ENCODE measurements at regions not wholly inside any gene's neighbourhood (a gene's known extent, or its start where the extent isn't known, plus 50 kb on each side); places are given as distances from the start of the nearest gene placed in this dataset.
A peak's percentile ranks its signal among the peaks of the same experiment; 100 is the strongest.

DNA sequence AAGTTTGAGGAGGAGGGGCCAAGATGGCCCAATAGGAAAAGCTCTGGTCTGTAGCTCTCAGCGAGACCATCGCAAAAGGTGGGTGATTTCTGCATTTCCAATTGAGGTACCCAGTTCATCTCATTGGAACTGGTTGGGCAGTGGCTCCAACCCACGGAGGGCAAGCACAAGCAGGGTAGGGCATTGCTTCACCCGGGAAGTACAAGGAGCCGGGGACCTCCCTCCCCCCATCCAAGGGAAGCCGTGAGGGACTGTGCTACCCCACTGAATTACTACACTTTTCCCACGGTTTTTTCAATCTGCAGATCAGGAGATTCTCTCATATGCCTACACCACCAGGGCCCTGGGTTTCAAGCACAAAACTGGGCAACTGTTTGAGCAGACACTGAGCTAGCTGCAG, 58.0 kb upstream of the EFCAB3 start:
- WGBS, 2 donors: 84 to 95% methylated on average over 7 of the region's 7 CpGs
- no peaks in the 10 kb centered on the region for H3K36me3 ChIP-seq (ENCODE audit: control insufficient read depth in 4 of 4, insufficient read depth in 4 of 4, low read length in 4 of 4)
- no peak overlapping the region for H3K4me3 ChIP-seq
- no peaks in the 10 kb centered on the region for H3K27me3 ChIP-seq (ENCODE audit: control insufficient read depth in 3 of 3, insufficient read depth in 3 of 3, low read length in 2 of 3)
- ATAC-seq (ENCODE audit: insufficient read depth, low FRiP score) (no peak), DNase-seq (no peak)
- H3K27ac ChIP-seq (ENCODE audit: low read depth in 1 of 2, low read length in 1 of 2): no peak overlapping the region
- TF ChIP-seq, protein P1, sequence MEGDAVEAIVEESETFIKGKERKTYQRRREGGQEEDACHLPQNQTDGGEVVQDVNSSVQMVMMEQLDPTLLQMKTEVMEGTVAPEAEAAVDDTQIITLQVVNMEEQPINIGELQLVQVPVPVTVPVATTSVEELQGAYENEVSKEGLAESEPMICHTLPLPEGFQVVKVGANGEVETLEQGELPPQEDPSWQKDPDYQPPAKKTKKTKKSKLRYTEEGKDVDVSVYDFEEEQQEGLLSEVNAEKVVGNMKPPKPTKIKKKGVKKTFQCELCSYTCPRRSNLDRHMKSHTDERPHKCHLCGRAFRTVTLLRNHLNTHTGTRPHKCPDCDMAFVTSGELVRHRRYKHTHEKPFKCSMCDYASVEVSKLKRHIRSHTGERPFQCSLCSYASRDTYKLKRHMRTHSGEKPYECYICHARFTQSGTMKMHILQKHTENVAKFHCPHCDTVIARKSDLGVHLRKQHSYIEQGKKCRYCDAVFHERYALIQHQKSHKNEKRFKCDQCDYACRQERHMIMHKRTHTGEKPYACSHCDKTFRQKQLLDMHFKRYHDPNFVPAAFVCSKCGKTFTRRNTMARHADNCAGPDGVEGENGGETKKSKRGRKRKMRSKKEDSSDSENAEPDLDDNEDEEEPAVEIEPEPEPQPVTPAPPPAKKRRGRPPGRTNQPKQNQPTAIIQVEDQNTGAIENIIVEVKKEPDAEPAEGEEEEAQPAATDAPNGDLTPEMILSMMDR (IDR thresholded peaks at IDR 0.05; ENCODE audit: control extremely low read depth, extremely low read depth): no peak
- H3K9ac ChIP-seq (ENCODE audit: insufficient read depth in 1 of 2, low read length in 2 of 2): no peak overlapping the region
- H3K4me1 ChIP-seq (ENCODE audit: control insufficient read depth in 5 of 5, insufficient read depth in 5 of 5, low read length in 5 of 5): no peaks in the 10 kb centered on the region
- no peaks in the 10 kb centered on the region for H3K9me3 ChIP-seq (ENCODE audit: control insufficient read depth in 4 of 4, insufficient read depth in 3 of 4, low read length in 3 of 4)

DNA sequence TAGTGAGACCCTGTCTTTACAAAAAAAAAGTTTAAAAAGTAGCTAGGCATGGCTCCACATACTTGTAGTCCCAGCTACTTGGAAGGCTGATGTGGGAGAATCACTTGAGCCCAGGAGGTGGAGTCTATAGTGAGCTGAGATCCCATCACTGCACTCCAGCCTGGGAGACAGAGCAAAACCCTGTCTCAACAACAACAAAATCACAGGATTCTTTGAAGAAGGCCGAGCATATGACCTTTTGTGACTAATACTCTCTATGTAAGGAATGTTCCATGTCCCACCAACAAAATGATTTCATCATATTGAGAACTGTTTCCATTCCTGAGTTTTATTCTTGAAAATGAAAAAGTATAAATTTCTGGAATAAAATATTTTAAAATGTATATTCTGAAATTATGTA, 58.9 kb upstream of the EFCAB3 start:
- Histone ChIP-seq H3K4me1 (ENCODE audit: control insufficient read depth in 5 of 5, insufficient read depth in 5 of 5, low read length in 5 of 5) (no peaks in the 10 kb centered on the region), H3K27me3 (ENCODE audit: control insufficient read depth in 3 of 3, insufficient read depth in 3 of 3, low read length in 2 of 3) (no peaks in the 10 kb centered on the region), H3K4me3 (no peak overlapping the region), H3K9me3 (ENCODE audit: control insufficient read depth in 4 of 4, insufficient read depth in 3 of 4, low read length in 3 of 4) (no peaks in the 10 kb centered on the region), H3K27ac (ENCODE audit: low read depth in 1 of 2, low read length in 1 of 2) (no peak overlapping the region), H3K9ac (ENCODE audit: insufficient read depth in 1 of 2, low read length in 2 of 2) (no peak overlapping the region), H3K36me3 (ENCODE audit: control insufficient read depth in 4 of 4, insufficient read depth in 4 of 4, low read length in 4 of 4) (no peaks in the 10 kb centered on the region)
- DNase-seq (no peak), ATAC-seq (ENCODE audit: insufficient read depth, low FRiP score) (no peak)
- TF ChIP-seq, protein P1 (IDR thresholded peaks at IDR 0.05; ENCODE audit: control extremely low read depth, extremely low read depth): no peak
- 37 to 75% methylated on average over 1 of the region's 1 CpG for WGBS, 2 donors

DNA sequence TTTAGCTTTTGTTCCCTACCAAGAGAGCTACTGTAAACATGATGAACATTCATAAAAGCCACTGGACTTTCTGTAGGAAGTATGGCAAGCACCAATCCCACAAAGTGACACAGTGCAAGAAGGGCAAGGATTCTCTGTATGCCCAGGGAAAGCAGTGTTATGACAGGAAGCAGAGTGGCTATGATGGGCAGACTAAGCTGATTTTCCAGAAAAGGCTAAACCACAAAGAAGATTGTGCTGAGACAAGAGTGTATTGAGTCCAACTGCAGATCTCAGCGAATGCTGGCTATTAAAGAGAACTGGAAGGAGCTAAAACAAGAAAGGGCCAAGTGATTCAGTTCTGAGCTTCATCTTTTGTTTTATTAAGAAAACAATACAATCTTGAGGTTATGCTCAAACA, 60.5 kb upstream of the EFCAB3 start:
- no peaks in the 10 kb centered on the region for H3K36me3 ChIP-seq (ENCODE audit: control insufficient read depth in 4 of 4, insufficient read depth in 4 of 4, low read length in 4 of 4)
- WGBS, 2 donors: 92 to 93% methylated on average over 1 of the region's 1 CpG
- no peak for ATAC-seq (ENCODE audit: insufficient read depth, low FRiP score)

DNA sequence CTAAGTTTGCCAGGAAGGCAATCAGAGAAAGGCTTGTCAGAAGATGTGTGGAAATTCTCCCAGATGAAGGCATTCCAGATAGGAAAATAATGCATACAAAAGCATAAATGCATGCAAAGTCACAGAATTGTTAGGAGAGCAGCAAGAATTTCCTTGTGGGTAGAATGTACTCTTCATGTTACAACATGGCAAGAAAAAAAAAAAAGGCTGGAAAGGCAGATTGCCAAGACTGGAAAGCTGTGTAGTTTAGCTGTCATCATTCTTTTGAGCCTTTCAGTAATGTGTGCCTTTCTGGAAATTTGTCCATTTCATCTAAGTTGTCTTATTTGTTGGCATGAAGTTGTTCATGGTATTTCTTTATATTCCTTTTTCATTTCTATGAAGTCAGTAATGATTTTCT, 71.0 kb upstream of the EFCAB3 start:
- TF ChIP-seq, protein P1 (IDR thresholded peaks at IDR 0.05; ENCODE audit: control extremely low read depth, extremely low read depth): no peak
- ATAC-seq (ENCODE audit: insufficient read depth, low FRiP score) (no peak), DNase-seq (peak in 2 of 3 donors; percentile 30 to 57)
- no peaks in the 10 kb centered on the region for H3K9me3 ChIP-seq (ENCODE audit: control insufficient read depth in 4 of 4, insufficient read depth in 3 of 4, low read length in 3 of 4)
- no peak overlapping the region for H3K9ac ChIP-seq (ENCODE audit: insufficient read depth in 1 of 2, low read length in 2 of 2)
- no peaks in the 10 kb centered on the region for H3K36me3 ChIP-seq (ENCODE audit: control insufficient read depth in 4 of 4, insufficient read depth in 4 of 4, low read length in 4 of 4)
- no peak overlapping the region for H3K27ac ChIP-seq (ENCODE audit: low read depth in 1 of 2, low read length in 1 of 2)
- H3K27me3 ChIP-seq (ENCODE audit: control insufficient read depth in 3 of 3, insufficient read depth in 3 of 3, low read length in 2 of 3): no peaks in the 10 kb centered on the region
- H3K4me3 ChIP-seq: no peak overlapping the region
- no peaks in the 10 kb centered on the region for H3K4me1 ChIP-seq (ENCODE audit: control insufficient read depth in 5 of 5, insufficient read depth in 5 of 5, low read length in 5 of 5)

More for the DNA sequence above, 60.5 kb upstream of the EFCAB3 start:
- Histone ChIP-seq H3K27ac (ENCODE audit: low read depth in 1 of 2, low read length in 1 of 2) (no peak overlapping the region), H3K9me3 (ENCODE audit: control insufficient read depth in 4 of 4, insufficient read depth in 3 of 4, low read length in 3 of 4) (no peaks in the 10 kb centered on the region), H3K27me3 (ENCODE audit: control insufficient read depth in 3 of 3, insufficient read depth in 3 of 3, low read length in 2 of 3) (no peaks in the 10 kb centered on the region), H3K4me3 (no peak overlapping the region), H3K4me1 (ENCODE audit: control insufficient read depth in 5 of 5, insufficient read depth in 5 of 5, low read length in 5 of 5) (no peaks in the 10 kb centered on the region), H3K9ac (ENCODE audit: insufficient read depth in 1 of 2, low read length in 2 of 2) (no peak overlapping the region)
- no peak for DNase-seq
- TF ChIP-seq, protein P1 (IDR thresholded peaks at IDR 0.05; ENCODE audit: control extremely low read depth, extremely low read depth): no peak

All from lung (tissue), 11 donors.